ENCODE measurements at regions not wholly inside any gene's neighbourhood (a gene's known extent, or its start where the extent isn't known, plus 50 kb on each side); places are given as distances from the start of the nearest gene placed in this dataset.

DNA sequence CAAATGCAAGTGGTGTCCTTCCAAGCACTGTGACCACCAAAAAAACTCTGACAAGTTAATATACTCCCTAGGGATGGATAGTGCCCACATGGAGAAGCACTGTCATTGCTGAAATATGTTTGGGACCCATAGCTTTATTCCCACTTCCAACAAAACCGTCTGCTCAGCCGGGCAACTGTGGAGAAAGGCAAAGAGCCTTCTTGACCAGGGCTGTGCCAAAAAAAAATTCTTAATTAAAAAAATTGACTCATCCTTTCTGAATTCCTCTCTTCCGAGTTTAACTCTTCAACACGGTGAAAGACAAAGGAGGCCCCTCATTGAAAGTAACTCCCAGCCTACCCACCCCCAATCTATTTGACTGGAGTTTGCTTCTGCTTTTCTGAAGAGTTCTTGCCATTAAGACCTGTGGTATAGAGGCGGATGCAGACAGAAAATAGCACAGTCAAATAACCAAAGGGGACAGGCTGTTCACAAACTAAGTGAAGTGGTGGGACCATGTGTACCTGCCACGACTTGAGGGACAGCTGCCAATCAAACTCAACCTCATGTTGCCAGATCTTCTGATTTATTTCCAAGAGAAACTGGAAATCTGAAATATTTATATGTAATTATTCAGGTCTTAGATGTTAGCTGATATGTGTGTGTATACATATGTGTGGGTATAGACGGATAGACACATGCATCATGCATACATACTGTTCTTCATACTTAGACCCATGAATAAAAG is 135.4 kb upstream of the PFN2 start:
- ChIA-PET POLR2A (ENCODE audit: partially characterized antibody) (interaction anchor here (1.0 to 1.5 kb wide), 2 partner anchors 24 to 71 kb away, joined by 3 to 4 read pairs; no protein-coding TSS in a partner anchor), CTCF (ENCODE audit: partially characterized antibody) (interaction anchor here (1.0 to 1.8 kb wide), 5 partner anchors 9 to 112 kb away, joined by 3 to 4 read pairs (median 3); no protein-coding TSS in a partner anchor)
- Histone ChIP-seq H2BK5ac (ENCODE audit: low read depth, low read length) (no peak overlapping the region), H3K14ac (ENCODE audit: insufficient read length) (no peak overlapping the region), H3K23me2 (ENCODE audit: low read depth, low read length) (no peaks in the 10 kb centered on the region), H3K36me3 (ENCODE audit: control insufficient read depth in 2 of 4, insufficient read depth in 4 of 4, low read length in 3 of 4) (no peaks in the 10 kb centered on the region), H3K18ac (ENCODE audit: extremely low read depth, low read length) (no peak overlapping the region), H4K91ac (replicated peaks; ENCODE audit: insufficient read length, low read length) (no peak overlapping the region), H2BK20ac (ENCODE audit: low read length) (0 out of 2 replicates have a peak overlapping the region, but pooled peaks have one; percentile 15), H2BK15ac (ENCODE audit: low read length) (no peak overlapping the region), H3K27me3 (replicated peaks in 1 of 4; ENCODE audit: control insufficient read depth in 3 of 4, extremely low read depth in 1 of 4, insufficient read depth in 3 of 4, low read length in 3 of 4) (no peaks in the 10 kb centered on the region), H3K79me1 (ENCODE audit: low read depth, low read length) (no peaks in the 10 kb centered on the region), H2AK5ac (ENCODE audit: low read depth, low read length) (no peak overlapping the region), H2BK12ac (ENCODE audit: low read depth, low read length) (no peak overlapping the region), H3K4me1 (replicated peaks in 1 of 4; ENCODE audit: control insufficient read depth in 3 of 4, insufficient read depth in 4 of 4, low read length in 3 of 4) (peaks cover 0 to 11% (median 9%) of the 10 kb centered on the region in 4 experiments; a peak in 4 of 7 replicates), H2AFZ (ENCODE audit: low read length) (no peak overlapping the region), H3K9ac (replicated peaks in 1 of 4; ENCODE audit: extremely low read depth in 1 of 4, low read depth in 3 of 4, low read length in 3 of 4) (no peak overlapping the region), H4K5ac (ENCODE audit: insufficient read length, low read depth, low read length) (no peak overlapping the region), H3K4ac (replicated peaks; ENCODE audit: insufficient read length, low read depth, low read length) (no peak overlapping the region), H4K20me1 (replicated peaks in 1 of 2; ENCODE audit: control insufficient read depth in 1 of 2, insufficient read depth in 2 of 2, low read length in 2 of 2) (no peaks in the 10 kb centered on the region), H3K56ac (replicated peaks; ENCODE audit: insufficient read length, low read depth, low read length) (no peak overlapping the region), H3K4me2 (ENCODE audit: insufficient read depth in 1 of 2, low read depth in 2 of 2, low read length in 2 of 2) (no peak overlapping the region), H2BK120ac (replicated peaks; ENCODE audit: low read depth, low read length) (no peak overlapping the region), H3K23ac (ENCODE audit: insufficient read length) (no peak overlapping the region), H3K9me3 (ENCODE audit: insufficient read depth in 2 of 2, low read depth in 1 of 2, low read length in 1 of 2) (no peaks in the 10 kb centered on the region), H3K27ac (ENCODE audit: low read depth, low read length) (no peak overlapping the region), H3K4me3 (ENCODE audit: extremely low read depth in 1 of 4, insufficient read depth in 2 of 4, low read depth in 3 of 4, low read length in 4 of 4) (no peak overlapping the region), H4K8ac (ENCODE audit: extremely low read depth, insufficient read depth, low read length) (no peak overlapping the region), H3K79me2 (ENCODE audit: control insufficient read depth in 1 of 2, insufficient read depth in 2 of 2, low read length in 2 of 2) (no peaks in the 10 kb centered on the region)
- no peak for DNase-seq (ENCODE audit: low read depth in 1 of 2, low spot score in 2 of 2)
- TF ChIP-seq NANOG (IDR thresholded peaks at IDR 0.05; ENCODE audit: insufficient read depth, low read depth, low read length, poor library complexity, severe bottlenecking) (no peak), SUZ12 (IDR thresholded peaks at IDR 0.05; ENCODE audit: low read length) (no peak), CHD2 (IDR thresholded peaks at IDR 0.05; ENCODE audit: low read length) (no peak), POU5F1 (IDR thresholded peaks at IDR 0.05; ENCODE audit: low read depth, low read length) (no peak), SIN3A (conservative IDR thresholded peaks at IDR 0.05 in 1 of 2, IDR thresholded peaks at IDR 0.05 in 1 of 2; ENCODE audit: low read depth in 1 of 2, low read length in 2 of 2) (no peak), SP1 (IDR thresholded peaks at IDR 0.05; ENCODE audit: low read depth, low read length) (no peak), GTF2F1 (IDR thresholded peaks at IDR 0.05; ENCODE audit: borderline replicate concordance, low read depth, low read length) (no peak)
- TF ChIP-seq, protein P1, sequence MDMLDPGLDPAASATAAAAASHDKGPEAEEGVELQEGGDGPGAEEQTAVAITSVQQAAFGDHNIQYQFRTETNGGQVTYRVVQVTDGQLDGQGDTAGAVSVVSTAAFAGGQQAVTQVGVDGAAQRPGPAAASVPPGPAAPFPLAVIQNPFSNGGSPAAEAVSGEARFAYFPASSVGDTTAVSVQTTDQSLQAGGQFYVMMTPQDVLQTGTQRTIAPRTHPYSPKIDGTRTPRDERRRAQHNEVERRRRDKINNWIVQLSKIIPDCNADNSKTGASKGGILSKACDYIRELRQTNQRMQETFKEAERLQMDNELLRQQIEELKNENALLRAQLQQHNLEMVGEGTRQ (IDR thresholded peaks at IDR 0.05; ENCODE audit: low read length), result no peak
- WGBS, 2 experiments (ENCODE audit: extremely low coverage in 1 of 2, insufficient coverage in 1 of 2, insufficient read length in 1 of 2, insufficient replicate concordance in 2 of 2, low coverage in 1 of 2, low lambda C conversion rate in 2 of 2, missing lambda C conversion rate in 1 of 2), result 76% methylated on average over 7 of the region's 7 CpGs; no CpG with 5 or more reads in 1 of the 2 experiments
- no peak for FAIRE-seq
